Suppressor macrophage treated with lipopolysaccharide for 4 hours (primary cell): ENCODE measurements at regions not wholly inside any gene's neighbourhood (a gene's known extent, or its start where the extent isn't known, plus 50 kb on each side); places are given as distances from the start of the nearest gene placed in this dataset.
A peak's percentile ranks its signal among the peaks of the same experiment; 100 is the strongest.
"Not testable (repeated sequence)": the region's sequence is repeated elsewhere in the genome, so short reads cannot be mapped to it uniquely, and the experiment has no call there.

Experiments used
- DNase-seq: peaks from one replicate; pipeline ENCODE4 v3.0.0-alpha.2; 2020

GRCh38 chr22:22745225-22746060, 101.0 kb downstream of the GGTLC2 start:
- DNase-seq = peak; percentile 68

- no peak for DNase-seq
Observed at GRCh38 chr22:22746061-22746962, 101.9 kb downstream of the GGTLC2 start.

- no peak for DNase-seq
Observed at GRCh38 chr22:22746963-22747933, 102.8 kb downstream of the GGTLC2 start.

DNA sequence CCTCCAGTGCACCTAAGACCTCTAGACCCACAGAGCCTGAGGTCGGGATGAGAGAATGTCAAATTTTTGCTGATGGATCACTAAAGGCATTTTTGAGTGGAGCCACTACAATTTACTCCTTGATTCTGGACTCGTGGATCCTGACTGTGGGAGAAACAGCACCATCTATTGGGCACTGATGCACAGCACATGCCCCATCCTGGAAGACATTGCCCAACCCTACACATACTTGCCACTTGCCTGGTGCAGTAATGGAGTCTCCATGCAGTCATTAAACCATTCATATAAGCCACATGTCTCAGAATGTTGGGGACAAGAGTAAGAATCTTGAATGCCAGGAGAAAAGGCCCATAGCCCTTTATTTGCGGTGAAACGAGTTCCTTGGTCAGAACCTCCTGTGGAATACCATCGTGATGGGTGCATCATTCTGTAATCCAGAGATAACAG, 103.9 kb downstream of the GGTLC2 start:
- peak; percentile 74 for DNase-seq

DNA sequence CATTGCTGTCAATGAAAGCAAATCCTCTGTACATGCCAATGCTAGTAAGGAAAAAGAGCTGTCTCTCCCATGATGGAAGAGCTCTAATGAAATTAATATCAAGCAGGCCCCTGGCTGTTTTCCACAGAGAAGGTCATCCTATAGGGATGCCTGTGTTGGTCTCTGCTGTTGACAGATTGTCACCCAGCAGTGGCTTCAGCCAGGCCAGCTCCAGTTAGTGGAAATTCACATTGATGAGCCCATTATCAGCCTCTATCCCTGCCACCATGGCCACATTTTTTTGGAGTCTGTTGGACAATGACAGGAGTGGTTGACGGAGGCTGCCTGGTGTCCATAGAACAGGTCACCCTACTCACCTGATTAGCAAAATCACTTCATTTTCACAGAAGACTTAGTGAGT, 104.3 kb downstream of the GGTLC2 start:
- DNase-seq = no peak

DNA sequence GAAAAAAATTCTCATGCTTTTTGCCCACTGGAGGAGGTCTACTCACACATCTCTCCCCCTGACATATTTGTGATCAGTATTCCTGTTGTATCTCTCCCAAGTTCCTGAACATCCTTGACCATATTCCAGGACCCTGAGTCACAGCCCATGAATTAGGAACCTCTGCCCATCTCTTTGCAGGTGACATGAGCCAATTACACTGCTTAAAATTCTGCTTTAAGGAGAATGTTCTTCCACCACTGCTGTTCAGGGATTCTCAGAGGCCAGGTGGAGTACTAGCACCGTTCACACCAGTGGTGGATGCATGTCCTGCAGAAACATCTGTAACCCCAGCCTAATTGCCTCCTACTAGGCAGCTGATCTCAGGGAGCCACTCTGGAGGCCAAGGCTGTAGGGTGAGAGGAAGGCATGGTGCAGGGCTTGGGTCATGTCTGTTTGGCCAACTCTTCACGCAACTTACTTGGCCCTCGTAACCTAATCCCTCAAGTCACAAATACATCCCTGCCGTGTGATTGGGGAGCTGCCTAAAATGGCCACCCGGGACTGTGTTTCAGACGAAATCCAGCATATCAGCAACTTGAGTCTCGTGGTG, 104.8 kb downstream of the GGTLC2 start:
- no peak for DNase-seq

GRCh38 chr22:22750335-22751042, 106.1 kb downstream of the GGTLC2 start:
- no peak for DNase-seq

- no peak for DNase-seq
Observed at GRCh38 chr22:22751043-22751603, 106.7 kb downstream of the GGTLC2 start.

- DNase-seq = no peak
Observed at GRCh38 chr22:22752199-22752555, 107.8 kb downstream of the GGTLC2 start.

- peak; percentile 72 for DNase-seq
Observed at GRCh38 chr22:22752556-22753477, 108.4 kb downstream of the GGTLC2 start.

DNA sequence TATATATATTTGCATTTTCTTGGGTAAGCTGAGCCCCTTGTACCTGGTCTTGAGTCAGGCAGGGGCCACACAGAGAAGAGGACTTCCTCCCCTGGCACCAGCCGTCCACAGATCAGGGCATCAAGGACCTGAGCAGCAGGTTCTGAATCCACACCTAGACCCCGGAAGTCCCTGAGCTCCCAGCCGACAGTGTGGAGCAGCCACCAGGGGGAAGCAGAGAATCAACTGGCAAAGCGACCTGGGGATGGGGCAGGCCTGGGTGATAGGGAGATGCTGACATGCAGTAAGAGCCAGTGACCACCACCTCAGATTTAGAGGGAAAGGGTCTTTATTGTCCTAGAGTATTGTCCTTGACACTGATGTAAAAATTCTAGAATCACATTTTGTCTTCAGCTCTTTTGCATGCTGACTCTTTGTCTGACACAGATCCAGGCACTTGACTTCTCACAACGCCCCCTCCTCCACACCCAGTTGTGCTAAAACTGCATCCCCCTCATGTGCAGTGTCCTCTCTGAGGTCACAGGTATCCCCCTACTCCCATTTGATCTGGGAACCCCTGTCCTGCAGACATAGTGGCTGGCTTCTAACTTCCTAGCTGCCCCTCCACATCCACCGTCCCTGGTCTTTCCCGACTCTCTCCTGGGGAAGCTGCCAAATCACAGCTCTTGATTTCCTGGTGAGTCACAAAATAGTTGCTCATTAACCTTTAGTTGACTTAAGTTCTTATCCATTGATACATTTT, 109.3 kb downstream of the GGTLC2 start:
- peak; percentile 64 for DNase-seq

DNA sequence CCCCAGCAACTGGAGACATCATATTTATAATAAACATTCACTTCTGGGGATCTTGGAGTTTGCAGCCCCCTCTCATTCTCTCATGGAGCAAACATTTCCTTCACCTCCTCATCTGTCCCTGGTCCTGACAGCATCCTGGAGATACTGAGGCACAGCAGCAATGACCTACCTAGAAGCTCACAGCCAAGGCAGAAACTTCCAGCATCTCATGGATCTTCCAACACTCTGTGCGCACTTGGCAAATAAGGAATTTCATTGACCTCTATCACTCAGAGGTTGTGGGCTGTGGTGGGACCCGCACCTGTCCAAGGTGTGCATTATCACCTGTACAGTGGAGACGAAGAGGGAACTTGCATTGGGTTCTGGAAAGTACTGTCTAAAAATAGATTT, 109.8 kb downstream of the GGTLC2 start:
- no peak for DNase-seq

GRCh38 chr22:22754961-22755777, 110.8 kb downstream of the GGTLC2 start:
- no peak for DNase-seq

- DNase-seq = no peak
Observed at GRCh38 chr22:22755778-22756100, 111.3 kb downstream of the GGTLC2 start.

DNA sequence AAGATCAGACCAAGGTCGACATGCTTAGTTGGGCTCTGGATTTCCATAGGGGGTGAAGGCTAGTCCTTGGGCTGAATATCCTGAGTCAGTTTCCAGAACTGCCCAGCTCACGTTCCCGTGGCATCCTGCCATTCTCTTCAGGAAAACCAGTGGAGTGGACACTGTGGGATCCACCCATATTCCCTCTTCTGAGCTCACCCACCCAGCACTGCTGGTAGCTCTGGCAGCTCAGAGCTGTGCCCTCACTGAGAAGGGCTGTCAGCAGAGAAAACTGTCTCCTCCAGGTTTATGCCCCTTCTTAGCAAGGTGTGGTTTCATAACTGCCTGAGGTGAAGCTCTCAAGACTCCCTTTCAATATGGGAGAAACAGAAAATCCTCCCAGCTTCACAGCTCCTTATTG, 111.7 kb downstream of the GGTLC2 start:
- DNase-seq = no peak

DNA sequence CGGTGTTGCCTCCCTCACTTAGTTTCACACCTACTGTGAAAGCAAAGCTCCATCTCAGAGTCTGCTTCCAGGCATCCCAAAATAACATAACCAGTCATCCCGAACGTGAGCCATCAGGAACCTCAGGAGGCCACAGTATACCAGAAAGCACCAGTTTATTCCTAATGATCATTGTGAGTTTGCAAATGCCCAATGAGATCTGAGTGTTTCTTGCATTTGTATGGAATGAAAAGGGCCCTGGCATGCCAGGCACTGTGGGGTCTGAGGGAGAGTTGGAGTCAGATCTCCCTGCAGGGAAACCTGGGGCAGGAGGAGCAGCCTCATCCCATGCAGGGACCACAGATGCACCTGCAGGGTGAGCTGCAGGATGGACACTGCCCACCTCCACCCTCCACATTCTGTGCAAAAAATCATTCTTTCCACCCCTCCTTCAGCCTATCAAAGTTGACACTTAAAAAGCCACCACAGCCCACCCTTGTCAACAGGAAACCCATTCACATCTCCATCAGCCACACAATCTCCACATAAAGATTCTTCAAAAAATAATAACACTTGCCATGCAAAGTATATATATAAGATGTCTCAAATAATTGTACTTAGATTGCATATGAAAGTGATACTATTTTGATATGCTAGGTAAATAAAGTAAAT, 112.3 kb downstream of the GGTLC2 start:
- DNase-seq = not testable (repeated sequence)

GRCh38 chr22:22758101-22758807, 113.8 kb downstream of the GGTLC2 start:
- not testable (repeated sequence) for DNase-seq
